Activated T-helper 17 cell treated with anti-CD3 and anti-CD28 coated beads, Interleukin-2, amount 50 U/mL, for 72 hours (primary cell): ENCODE measurements at regions not wholly inside any gene's neighbourhood (a gene's known extent, or its start where the extent isn't known, plus 50 kb on each side); places are given as distances from the start of the nearest gene placed in this dataset.

Source experiments
- ATAC-seq: fragments of 150-1000 bp; cut with Tn5 transposase; replicated peaks from 2 replicates; pipeline ENCODE4 v1.10.0; 2021; ENCODE audit warnings: mild to moderate bottlenecking, moderate library complexity
- H3K27ac Mint-ChIP-seq: one replicate; pipeline ENCODE4 v1.8.0; 2022; ENCODE audit warnings: mixed read lengths
- H3K27me3 Mint-ChIP-seq: one replicate; pipeline ENCODE4 v1.8.0; 2022; ENCODE audit warnings: mixed read lengths
- H3K36me3 Mint-ChIP-seq: one replicate; pipeline ENCODE4 v1.8.0; 2022; ENCODE audit warnings: low read depth, mild to moderate bottlenecking, mixed read lengths
- H3K4me1 Mint-ChIP-seq: one replicate; pipeline ENCODE4 v1.8.0; 2022; ENCODE audit warnings: mixed read lengths
- H3K4me3 Mint-ChIP-seq: one replicate; pipeline ENCODE4 v1.8.0; 2022; ENCODE audit warnings: mild to moderate bottlenecking, mixed read lengths
- H3K9me3 Mint-ChIP-seq: one replicate; pipeline ENCODE4 v1.8.0; 2022; ENCODE audit warnings: mixed read lengths

DNA sequence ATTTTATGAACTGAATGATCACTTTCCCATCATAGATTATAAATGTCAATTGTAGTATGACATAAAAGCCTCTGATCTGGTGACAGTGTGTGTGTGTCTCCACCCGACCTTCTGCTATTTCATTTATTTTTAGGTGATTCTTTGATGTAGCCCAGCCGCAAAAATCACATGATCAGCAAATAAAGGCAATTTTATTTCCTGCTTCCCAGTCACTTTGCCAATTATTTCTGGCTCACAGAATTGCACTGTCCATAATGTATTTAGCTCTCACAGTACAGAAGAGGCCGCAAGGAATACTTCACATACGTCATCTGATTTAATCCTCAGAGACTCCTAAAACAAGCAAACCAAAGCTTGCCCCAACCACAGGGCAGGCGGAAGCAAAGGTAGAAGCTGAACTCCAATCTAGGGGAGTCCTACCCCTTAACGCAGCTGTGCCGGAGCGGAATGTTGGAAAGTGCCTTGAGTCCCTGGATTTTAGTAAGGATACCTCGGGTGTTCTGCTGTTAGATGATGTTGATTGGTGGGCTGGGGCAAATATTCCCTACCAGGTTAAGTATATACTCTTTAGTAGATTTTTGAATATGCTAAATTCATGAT lies 384.0 kb upstream of the IRX4 start:
- Mint-ChIP-seq H3K27ac (no peak overlapping the region), H3K36me3 (no peaks in the 10 kb centered on the region)

DNA sequence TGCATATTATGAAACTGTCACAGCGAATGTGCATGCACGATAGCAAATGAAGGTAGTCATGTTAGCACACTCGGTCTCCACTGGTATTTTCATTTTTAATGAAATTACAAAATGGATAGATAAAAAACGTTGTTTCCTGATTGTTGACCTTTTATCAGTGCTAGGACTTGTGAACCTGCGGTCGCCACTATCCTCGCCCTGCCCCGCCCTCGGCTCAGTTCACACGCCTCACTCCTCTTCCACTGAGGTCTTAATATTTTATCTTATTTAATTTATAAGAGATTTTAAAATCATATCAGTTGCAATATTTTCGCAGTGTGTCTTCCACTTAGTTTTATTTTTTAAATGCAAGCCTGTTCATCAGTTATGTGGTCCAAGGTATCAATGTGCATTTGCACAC lies 382.6 kb upstream of the IRX4 start:
- H3K4me1 Mint-ChIP-seq: no peaks in the 10 kb centered on the region
- no peaks in the 10 kb centered on the region for H3K9me3 Mint-ChIP-seq
- H3K36me3 Mint-ChIP-seq: no peaks in the 10 kb centered on the region
- H3K4me3 Mint-ChIP-seq: no peak overlapping the region
- no peak for ATAC-seq
- no peak overlapping the region for H3K27ac Mint-ChIP-seq
- H3K27me3 Mint-ChIP-seq: peaks cover 5% of the 10 kb centered on the region

More for the DNA sequence above, 384.0 kb upstream of the IRX4 start:
- H3K4me1 Mint-ChIP-seq: no peaks in the 10 kb centered on the region
- H3K27me3 Mint-ChIP-seq: peaks cover 5% of the 10 kb centered on the region
- H3K4me3 Mint-ChIP-seq: no peak overlapping the region
- ATAC-seq: no peak
- H3K9me3 Mint-ChIP-seq: no peaks in the 10 kb centered on the region

DNA sequence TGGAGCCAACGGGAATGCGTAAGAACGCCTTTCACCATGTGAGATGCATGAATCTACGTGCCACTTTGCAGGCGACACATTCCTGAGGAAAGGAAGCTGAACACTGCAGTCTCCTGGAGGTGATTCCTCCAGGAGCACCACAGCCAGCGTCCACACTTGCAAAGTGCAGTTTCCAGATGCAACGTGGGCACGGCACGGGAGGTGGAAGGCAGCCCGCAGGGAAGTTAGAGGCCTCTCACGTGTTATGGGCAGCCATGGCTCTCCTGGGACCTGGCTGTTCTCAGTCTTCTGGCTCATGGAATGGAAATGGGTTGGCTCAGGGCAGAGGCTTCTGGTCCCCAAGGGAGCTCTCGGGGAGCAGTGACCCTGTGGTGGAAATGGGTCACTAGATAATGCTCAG lies 381.0 kb upstream of the IRX4 start:
- no peak for ATAC-seq
- Mint-ChIP-seq H3K4me3 (no peak overlapping the region), H3K9me3 (no peaks in the 10 kb centered on the region), H3K27me3 (no peaks in the 10 kb centered on the region), H3K27ac (no peak overlapping the region), H3K36me3 (no peaks in the 10 kb centered on the region), H3K4me1 (no peaks in the 10 kb centered on the region)

DNA sequence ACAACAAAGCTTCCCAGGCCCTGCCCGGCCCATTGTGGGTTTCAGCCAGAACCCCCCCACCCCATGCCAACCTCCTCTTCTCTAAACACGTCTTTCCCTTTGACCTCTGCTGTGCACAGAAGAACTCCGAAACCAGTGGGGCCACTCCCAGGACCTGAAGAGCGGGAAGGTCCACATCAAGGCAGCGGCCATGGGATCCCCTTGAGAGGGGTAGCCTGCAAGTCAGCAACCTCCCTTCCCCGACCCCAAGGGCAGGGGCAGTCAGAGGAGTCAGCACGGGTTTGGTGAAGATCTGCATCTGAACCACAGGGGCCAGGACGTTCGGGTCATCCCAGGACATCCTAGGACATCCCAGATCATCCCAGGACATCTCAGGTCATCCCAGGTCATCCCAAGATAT lies 379.9 kb upstream of the IRX4 start:
- H3K36me3 Mint-ChIP-seq: no peaks in the 10 kb centered on the region
- no peak overlapping the region for H3K4me3 Mint-ChIP-seq
- no peaks in the 10 kb centered on the region for H3K27me3 Mint-ChIP-seq
- no peaks in the 10 kb centered on the region for H3K4me1 Mint-ChIP-seq
- H3K27ac Mint-ChIP-seq: no peak overlapping the region
- no peaks in the 10 kb centered on the region for H3K9me3 Mint-ChIP-seq
- ATAC-seq: no peak

DNA sequence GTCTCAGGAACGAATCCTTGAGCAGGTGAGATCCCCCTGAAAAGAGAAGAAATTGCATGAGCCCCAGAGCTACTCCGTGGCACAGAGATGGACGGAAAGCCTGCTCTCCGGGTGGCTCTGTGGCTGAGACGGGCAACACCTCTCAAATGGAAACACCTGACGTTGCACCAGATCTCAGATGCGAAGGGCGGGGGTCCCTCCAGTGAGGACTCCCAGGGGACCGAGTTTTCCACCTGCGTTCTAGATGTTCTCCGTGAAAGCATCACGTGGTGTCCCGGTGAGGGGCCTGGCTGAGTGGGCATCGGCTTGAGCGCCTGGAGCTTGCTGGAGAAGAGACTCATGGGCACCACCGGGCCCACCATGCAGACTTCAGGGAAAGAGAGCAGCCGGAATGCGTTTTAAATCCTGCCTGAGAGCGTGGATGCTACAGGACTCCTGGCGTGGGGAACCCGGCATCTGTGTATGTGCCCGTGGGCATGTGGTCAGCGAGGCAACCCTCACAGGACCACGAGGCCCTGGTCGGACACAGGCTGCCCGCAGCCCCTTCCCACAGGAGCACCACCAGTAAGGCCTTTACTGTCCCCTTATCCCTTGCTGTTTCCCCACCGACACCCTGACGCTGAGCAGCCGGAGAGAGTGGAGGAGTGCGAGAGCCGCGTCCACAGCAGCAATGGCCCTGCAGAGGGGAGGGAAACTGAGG lies 378.4 kb upstream of the IRX4 start:
- no peaks in the 10 kb centered on the region for H3K36me3 Mint-ChIP-seq
- no peak overlapping the region for H3K4me3 Mint-ChIP-seq
- H3K9me3 Mint-ChIP-seq: no peaks in the 10 kb centered on the region
- no peak overlapping the region for H3K27ac Mint-ChIP-seq
- H3K4me1 Mint-ChIP-seq: no peaks in the 10 kb centered on the region
- H3K27me3 Mint-ChIP-seq: no peaks in the 10 kb centered on the region
- no peak for ATAC-seq

DNA sequence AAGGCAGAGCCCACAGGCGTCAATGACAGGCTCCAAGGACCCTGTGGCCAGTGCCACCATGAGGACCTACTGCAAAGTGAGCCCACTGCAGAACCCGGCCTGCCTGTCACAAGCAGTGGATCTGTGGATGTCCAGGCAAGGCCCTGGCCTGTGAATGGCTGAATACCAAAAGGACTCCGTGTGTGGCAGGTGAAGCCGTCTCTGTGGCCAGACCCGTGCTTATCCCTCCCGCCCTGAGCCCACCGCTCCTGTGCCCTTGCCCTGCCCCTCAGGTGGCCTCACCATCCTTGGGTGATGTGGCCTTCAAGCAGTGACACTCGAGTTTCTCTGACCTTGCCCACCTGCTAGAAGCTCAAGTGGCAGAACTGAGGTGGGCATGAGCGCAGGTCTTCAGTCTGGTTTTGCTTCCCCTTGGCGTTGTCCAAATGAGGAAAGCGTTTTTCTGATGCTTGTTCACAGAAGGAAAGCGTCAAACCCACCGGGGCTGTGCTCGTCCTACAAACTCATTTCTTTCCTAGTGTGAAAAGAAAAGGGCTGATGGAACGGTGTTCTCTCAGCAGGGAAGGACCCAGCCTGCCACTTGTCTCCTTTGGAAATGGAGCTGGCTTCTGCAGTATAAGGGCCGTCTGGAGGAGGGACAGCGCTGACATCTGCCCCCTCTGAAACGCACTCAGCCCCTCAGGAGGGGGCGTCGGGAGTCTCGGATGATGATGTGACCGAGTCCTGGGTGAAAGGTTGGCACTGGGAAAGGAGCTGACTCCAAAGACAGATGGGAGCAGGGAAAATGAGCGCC lies 377.7 kb upstream of the IRX4 start:
- Mint-ChIP-seq H3K27me3 (peaks cover 4% of the 10 kb centered on the region), H3K27ac (no peak overlapping the region), H3K4me1 (no peaks in the 10 kb centered on the region), H3K9me3 (no peaks in the 10 kb centered on the region), H3K4me3 (no peak overlapping the region), H3K36me3 (no peaks in the 10 kb centered on the region)
- ATAC-seq: no peak

DNA sequence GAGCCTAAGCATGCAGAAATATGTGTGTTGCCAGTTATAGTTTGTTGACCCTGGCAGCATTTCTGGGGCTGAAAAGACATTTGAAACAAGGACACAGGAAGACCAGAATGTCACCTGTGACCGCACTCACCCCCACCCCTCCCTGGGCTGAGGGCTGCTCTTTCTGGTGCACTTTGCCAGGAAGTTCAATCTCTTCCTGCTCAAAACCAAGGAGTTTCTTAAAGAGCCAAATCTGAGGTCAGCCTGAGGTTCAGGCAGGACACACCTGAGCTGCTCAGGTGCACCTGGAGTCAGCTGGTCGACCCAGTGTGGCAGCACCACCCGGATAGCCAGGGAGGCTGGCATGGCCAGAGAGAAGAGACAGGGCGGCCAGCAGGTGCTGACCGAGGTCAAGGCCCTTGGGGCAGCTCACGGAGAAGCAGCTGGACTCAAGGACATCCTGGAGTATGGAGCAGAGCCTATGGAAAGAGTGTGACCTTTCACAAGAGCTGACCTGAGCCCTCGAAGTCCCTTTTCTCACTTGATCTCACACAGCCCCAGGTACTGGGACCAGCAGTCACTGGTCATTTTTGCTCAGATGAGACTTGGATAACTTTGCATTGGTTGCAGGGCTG lies 376.9 kb upstream of the IRX4 start:
- Mint-ChIP-seq H3K4me1 (no peaks in the 10 kb centered on the region), H3K27ac (no peak overlapping the region), H3K4me3 (no peak overlapping the region), H3K36me3 (no peaks in the 10 kb centered on the region), H3K27me3 (peaks cover 4% of the 10 kb centered on the region), H3K9me3 (no peaks in the 10 kb centered on the region)
- no peak for ATAC-seq

DNA sequence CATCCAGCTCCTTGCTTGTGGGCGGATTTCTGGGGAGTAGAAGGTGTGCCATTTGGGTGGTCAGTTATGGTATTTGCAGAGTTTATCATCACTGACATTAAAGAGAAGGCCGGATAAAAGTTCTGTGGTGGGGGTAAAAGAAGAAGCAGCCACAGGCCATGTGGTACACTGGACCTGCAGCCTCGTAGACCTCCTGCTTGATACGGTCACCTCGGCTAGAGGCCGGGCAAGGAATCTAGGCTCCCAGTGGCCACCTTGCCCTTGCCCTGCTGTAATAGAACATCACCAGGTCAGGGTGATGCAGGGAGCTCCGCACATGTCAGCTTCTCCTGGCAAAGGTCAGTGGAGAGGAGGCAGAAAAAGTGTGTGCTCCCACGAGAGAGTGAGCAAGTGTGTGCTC lies 376.1 kb upstream of the IRX4 start:
- Mint-ChIP-seq H3K4me3 (no peak overlapping the region), H3K27ac (no peak overlapping the region), H3K27me3 (peaks cover 4% of the 10 kb centered on the region), H3K9me3 (no peaks in the 10 kb centered on the region), H3K36me3 (no peaks in the 10 kb centered on the region), H3K4me1 (no peaks in the 10 kb centered on the region)
- no peak for ATAC-seq

DNA sequence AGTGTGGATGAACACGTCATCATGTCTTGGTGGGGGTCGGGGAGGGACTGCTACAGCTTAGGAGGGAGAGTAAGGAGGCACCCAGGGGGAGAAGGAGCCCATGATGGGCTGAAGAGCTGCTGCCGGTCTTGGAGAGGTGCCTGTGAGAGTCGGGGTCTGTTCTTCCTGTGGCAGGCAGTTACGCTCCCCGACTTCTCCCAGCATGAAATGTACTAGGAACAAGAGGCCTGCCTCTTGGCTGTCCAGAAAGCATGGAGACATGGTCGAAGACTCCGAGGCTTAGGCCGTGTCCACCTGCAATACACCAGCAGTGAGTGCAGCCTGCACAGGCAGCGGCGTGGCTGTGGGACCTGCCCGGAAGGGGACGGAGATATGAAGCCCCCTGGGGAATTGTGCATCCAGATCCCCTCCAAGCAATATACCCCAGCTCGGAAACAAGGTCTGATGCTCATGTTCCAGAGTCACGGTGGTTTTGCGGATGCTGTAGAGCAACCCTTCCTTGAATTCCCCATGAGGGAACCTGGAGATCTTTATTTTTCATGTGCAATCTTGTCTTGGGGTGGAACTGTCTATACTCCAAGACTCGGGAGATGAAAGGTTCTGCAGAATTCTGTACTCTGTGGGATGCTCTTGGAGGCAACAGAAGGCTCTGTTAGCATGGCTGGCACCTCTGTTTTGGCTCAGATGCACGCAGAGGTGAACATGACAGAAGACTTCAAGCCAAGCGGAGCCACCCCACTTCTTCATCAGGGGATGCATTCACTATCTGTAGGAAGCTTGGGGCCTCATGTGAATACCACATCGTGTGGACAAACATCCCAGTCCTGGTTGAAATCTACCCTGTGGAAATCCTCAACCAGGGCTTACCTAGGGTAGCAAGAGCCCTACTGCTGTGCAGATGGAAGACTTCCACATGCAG lies 374.9 kb upstream of the IRX4 start:
- H3K9me3 Mint-ChIP-seq: no peaks in the 10 kb centered on the region
- peaks cover 4% of the 10 kb centered on the region for H3K27me3 Mint-ChIP-seq
- no peak overlapping the region for H3K27ac Mint-ChIP-seq
- no peaks in the 10 kb centered on the region for H3K36me3 Mint-ChIP-seq
- ATAC-seq: no peak
- no peaks in the 10 kb centered on the region for H3K4me1 Mint-ChIP-seq
- no peak overlapping the region for H3K4me3 Mint-ChIP-seq

DNA sequence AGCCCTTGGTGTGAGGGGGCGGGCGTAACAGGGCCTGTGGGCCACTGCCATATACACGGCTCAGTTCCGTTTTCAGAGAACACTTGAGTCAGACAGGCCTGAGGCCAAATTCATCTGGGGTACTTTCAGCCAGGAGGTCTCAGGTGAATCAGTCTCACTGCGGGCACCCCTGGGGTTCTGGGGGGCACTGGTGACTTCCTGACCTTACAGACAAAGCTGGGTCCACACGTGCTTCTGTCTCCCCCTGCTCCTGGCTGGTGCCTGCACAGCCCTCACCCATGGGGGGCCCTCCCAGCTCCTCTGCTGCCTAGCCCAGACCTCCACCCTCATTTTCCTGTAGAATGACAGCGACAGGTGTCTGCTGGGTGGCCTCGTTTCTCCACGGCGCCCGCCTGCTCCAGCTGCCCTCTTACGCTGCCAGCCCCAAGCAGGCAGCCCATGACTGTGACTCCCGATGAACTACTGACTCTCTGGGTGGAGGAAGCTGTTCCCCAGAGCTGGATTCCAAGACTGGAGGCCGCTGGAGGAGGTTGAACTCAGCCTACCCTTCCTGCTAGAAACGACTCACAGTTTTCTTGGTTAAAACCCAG lies 374.1 kb upstream of the IRX4 start:
- H3K36me3 Mint-ChIP-seq: no peaks in the 10 kb centered on the region
- H3K27ac Mint-ChIP-seq: no peak overlapping the region
- no peaks in the 10 kb centered on the region for H3K4me1 Mint-ChIP-seq
- H3K27me3 Mint-ChIP-seq: peaks cover 4% of the 10 kb centered on the region
- no peaks in the 10 kb centered on the region for H3K9me3 Mint-ChIP-seq
- H3K4me3 Mint-ChIP-seq: no peak overlapping the region
- no peak for ATAC-seq

DNA sequence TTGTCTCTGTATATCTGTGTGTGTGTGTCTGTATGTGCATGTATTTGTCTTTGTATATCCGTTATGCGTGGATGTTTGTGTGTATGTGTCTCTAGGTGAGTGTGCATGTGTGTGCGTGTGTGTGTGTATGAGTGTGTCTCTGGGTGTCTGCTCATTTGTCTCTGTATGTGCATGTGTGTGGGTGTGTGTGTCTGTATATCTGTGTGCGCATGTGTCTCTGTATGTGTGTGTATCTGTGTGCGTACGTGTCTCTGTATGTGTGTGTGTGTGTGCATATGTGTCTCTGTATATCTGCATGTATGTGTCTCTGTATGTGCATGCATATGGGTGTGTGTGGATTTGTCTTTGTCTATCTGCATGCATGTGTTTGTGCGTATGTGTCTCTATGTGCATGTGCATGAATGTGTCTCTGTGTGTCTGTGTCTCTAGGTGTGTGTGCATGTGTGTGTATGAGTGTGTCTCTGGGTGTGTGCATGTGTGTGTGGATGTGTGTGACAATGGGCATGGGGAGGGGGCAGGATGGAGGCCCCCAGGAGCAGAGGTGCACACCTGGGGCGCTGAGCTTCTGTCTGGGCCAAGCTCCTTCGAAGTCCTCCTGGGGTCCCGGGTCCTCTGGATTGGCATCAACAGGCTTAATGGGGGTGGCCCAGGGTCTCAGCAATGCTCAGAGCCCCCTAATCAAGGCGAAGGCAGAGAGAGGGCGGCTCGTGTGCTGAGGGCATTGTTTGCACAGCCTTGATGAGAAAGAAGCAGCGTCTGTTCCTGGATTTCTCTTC lies 373.4 kb upstream of the IRX4 start:
- Mint-ChIP-seq H3K36me3 (no peaks in the 10 kb centered on the region), H3K9me3 (no peaks in the 10 kb centered on the region), H3K27ac (no peak overlapping the region), H3K4me3 (no peak overlapping the region), H3K27me3 (peaks cover 4% of the 10 kb centered on the region), H3K4me1 (no peaks in the 10 kb centered on the region)
- ATAC-seq: no peak

DNA sequence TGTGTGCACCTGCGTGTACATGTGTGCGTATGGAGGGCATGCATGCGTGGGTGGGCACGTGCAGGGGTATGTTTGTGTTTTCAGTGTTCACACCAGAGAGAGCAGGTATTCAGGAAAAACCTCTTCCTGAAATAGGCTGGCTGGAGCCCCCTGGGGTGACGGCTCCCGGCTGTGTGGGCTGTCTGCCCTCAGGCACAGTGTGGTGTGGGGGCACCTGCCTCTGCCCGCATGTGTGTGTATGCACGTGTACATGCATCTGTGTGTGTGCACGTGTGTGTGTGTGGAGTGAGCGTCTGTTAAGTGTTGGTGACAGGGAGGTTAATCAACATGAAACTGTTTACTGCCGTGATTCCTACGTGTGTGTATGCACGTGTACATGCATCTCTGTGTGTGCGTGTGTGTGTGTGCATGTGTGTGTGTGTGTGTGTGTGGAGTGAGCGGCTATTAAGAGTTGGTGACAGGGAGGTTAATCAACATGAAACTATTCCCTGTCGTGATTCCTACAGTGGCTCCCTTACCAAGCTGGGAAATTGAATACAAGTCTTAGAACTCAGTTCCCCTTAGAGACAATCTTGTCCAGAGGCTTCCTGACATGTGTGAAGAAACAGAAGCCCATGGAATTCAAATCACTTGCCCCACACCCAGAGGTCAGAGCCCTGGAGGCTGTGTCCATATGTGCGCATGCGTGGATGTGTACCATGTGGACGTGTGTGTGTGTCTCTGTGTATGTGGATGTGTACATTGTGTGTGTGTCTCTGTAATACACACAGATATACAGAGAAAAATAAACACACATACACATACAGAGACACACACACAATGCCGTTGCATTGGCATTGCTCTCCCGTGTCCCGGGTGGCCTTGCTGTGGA lies 372.4 kb upstream of the IRX4 start:
- Mint-ChIP-seq H3K4me1 (no peaks in the 10 kb centered on the region), H3K9me3 (no peaks in the 10 kb centered on the region), H3K36me3 (no peaks in the 10 kb centered on the region), H3K27ac (no peak overlapping the region), H3K4me3 (no peak overlapping the region), H3K27me3 (peaks cover 4% of the 10 kb centered on the region)
- no peak for ATAC-seq
